ENCODE measurements at regions not wholly inside any gene's neighbourhood (a gene's known extent, or its start where the extent isn't known, plus 50 kb on each side); places are given as distances from the start of the nearest gene placed in this dataset.

DNA sequence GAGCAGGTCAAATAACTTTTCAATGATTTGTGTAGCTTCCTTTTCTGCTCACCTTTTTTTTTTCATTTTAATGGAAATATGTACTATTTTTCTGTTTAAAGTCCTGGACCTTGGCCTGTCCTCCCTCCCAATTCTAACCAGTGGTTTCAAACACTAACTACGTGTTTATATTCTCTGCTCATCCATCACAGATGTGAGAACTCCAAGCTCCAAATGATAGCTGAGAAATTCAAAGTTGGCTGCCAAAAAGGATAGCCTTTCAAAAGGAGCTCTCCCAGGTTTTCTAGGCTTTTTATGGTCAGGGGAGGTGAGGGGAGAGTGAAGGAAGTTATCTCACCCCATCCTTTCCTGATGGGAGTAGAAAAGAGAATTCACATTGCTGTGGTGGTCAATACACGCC lies 486.0 kb upstream of the TBX3 start:
- no peak for TF ChIP-seq EZH2phosphoT487 (IDR thresholded peaks at IDR 0.05; ENCODE audit: insufficient read depth, low read depth)
- no peak for TF ChIP-seq EZH2 (IDR thresholded peaks at IDR 0.05; ENCODE audit: insufficient read depth, poor library complexity, severe bottlenecking)
- DNase-seq: no peak
- peaks cover 12% of the 10 kb centered on the region; the same call in 1 of the 2 replicates for H3F3A ChIP-seq (ENCODE audit: insufficient read depth)
- H3K9ac ChIP-seq: no peak overlapping the region
- H3K4me3 ChIP-seq: no peak overlapping the region
- no peaks in the 10 kb centered on the region for H3K9me3 ChIP-seq (ENCODE audit: low read depth)
- no peaks in the 10 kb centered on the region for H3K9me2 ChIP-seq (ENCODE audit: insufficient read depth)
- H4K20me1 ChIP-seq (ENCODE audit: insufficient read depth): no peaks in the 10 kb centered on the region
- 92 to 98% methylated on average over 2 of the region's 2 CpGs for WGBS, 2 experiments (ENCODE audit: low coverage in 1 of 2, low lambda C conversion rate in 2 of 2, missing lambda C conversion rate in 2 of 2)
- no peaks in the 10 kb centered on the region for H3K36me3 ChIP-seq (ENCODE audit: low read depth)
- H3K27me3 ChIP-seq (replicated peaks; ENCODE audit: insufficient read depth): no peaks in the 10 kb centered on the region
- no peak overlapping the region for H3K27ac ChIP-seq
- H3K4me2 ChIP-seq (ENCODE audit: unreplicated experiment): no peak overlapping the region
- H2AFZ ChIP-seq: no peak overlapping the region
- in situ Hi-C loops (cut with MboI): no loop called here
- no peaks in the 10 kb centered on the region for H3K4me1 ChIP-seq (ENCODE audit: insufficient read depth)
- no peaks in the 10 kb centered on the region for H3K79me2 ChIP-seq (ENCODE audit: insufficient read depth)

DNA sequence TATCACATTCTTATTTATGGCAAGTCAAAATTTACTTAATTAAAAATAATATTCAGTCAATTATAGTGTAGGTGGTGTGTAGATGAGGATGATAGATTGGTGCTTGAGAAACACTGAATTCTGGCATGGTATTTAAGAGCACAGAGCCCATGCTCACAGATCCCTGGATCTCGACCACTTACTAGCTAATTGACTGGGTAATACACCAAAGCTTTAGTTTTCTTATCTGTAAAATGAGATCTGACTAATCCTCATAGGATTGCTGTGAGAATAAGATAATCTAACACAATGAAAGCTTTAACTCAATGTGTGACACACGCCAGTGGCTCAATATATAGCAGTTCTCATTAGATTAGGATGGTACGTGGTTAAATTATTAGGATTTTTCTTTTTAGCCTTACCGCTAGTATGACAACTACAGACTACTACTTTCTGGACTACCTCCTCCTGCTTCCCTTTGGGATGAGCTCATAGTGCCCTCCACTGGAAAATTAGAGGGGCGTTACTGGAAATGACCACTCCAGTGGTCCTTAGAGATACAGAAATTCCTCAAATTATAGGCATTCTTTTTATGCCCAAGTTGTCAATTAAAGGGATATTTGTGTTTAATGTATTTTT lies 482.8 kb upstream of the TBX3 start:
- H3K27ac ChIP-seq: no peak overlapping the region
- WGBS, 2 experiments (ENCODE audit: low coverage in 1 of 2, low lambda C conversion rate in 2 of 2, missing lambda C conversion rate in 2 of 2): 64% methylated on average over 5 of the region's 5 CpGs
- H3K4me3 ChIP-seq: no peak overlapping the region
- H3K9me2 ChIP-seq (ENCODE audit: insufficient read depth): no peaks in the 10 kb centered on the region
- H3K36me3 ChIP-seq (ENCODE audit: low read depth): no peaks in the 10 kb centered on the region
- no peak for TF ChIP-seq EZH2phosphoT487 (IDR thresholded peaks at IDR 0.05; ENCODE audit: insufficient read depth, low read depth)
- no peak for TF ChIP-seq EZH2 (IDR thresholded peaks at IDR 0.05; ENCODE audit: insufficient read depth, poor library complexity, severe bottlenecking)
- no peak overlapping the region for H2AFZ ChIP-seq
- H4K20me1 ChIP-seq (ENCODE audit: insufficient read depth): no peaks in the 10 kb centered on the region
- H3K9ac ChIP-seq: no peak overlapping the region
- H3F3A ChIP-seq (ENCODE audit: insufficient read depth): 0 out of 2 replicates have a peak, but pooled peaks cover under 1% of the 10 kb centered on the region
- no peaks in the 10 kb centered on the region for H3K9me3 ChIP-seq (ENCODE audit: low read depth)
- DNase-seq: no peak
- H3K4me2 ChIP-seq (ENCODE audit: unreplicated experiment): no peak overlapping the region
- H3K79me2 ChIP-seq (ENCODE audit: insufficient read depth): no peaks in the 10 kb centered on the region
- in situ Hi-C loops (cut with MboI): no loop called here
- no peaks in the 10 kb centered on the region for H3K4me1 ChIP-seq (ENCODE audit: insufficient read depth)
- no peaks in the 10 kb centered on the region for H3K27me3 ChIP-seq (replicated peaks; ENCODE audit: insufficient read depth)

DNA sequence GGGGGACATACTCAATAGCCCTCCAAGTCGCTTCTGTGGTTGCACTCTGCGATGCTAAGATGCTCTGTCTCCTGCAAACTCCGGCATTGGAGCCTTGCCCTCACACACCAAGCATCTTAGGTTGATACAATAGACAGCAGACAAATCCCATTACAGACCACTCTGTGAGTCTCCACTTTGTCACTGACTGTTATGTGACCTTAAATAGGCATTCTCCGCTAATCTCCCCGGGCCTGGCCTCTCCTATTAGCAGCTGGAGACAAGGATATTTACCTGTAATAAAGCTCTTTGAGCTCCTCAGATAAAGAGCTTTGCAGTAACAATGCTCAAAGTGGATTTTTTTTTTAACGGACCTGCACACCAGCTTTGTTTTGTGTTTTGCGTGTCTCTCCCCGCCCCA lies 479.7 kb upstream of the TBX3 start:
- Histone ChIP-seq H2AFZ (no peak overlapping the region), H3K4me3 (no peak overlapping the region), H3K27ac (no peak overlapping the region), H4K20me1 (ENCODE audit: insufficient read depth) (no peaks in the 10 kb centered on the region), H3K27me3 (replicated peaks; ENCODE audit: insufficient read depth) (no peaks in the 10 kb centered on the region), H3K36me3 (ENCODE audit: low read depth) (no peaks in the 10 kb centered on the region), H3K79me2 (ENCODE audit: insufficient read depth) (no peaks in the 10 kb centered on the region), H3K9ac (no peak overlapping the region), H3K4me1 (ENCODE audit: insufficient read depth) (no peaks in the 10 kb centered on the region), H3K9me2 (ENCODE audit: insufficient read depth) (no peaks in the 10 kb centered on the region), H3K4me2 (ENCODE audit: unreplicated experiment) (no peak overlapping the region), H3F3A (ENCODE audit: insufficient read depth) (no peaks in the 10 kb centered on the region), H3K9me3 (ENCODE audit: low read depth) (no peaks in the 10 kb centered on the region)
- in situ Hi-C loops (cut with MboI): no loop called here
- 85 to 91% methylated on average over 8 of the region's 8 CpGs for WGBS, 2 experiments (ENCODE audit: low coverage in 1 of 2, low lambda C conversion rate in 2 of 2, missing lambda C conversion rate in 2 of 2)
- TF ChIP-seq EZH2 (IDR thresholded peaks at IDR 0.05; ENCODE audit: insufficient read depth, poor library complexity, severe bottlenecking) (no peak), EZH2phosphoT487 (IDR thresholded peaks at IDR 0.05; ENCODE audit: insufficient read depth, low read depth) (no peak)
- DNase-seq: no peak

DNA sequence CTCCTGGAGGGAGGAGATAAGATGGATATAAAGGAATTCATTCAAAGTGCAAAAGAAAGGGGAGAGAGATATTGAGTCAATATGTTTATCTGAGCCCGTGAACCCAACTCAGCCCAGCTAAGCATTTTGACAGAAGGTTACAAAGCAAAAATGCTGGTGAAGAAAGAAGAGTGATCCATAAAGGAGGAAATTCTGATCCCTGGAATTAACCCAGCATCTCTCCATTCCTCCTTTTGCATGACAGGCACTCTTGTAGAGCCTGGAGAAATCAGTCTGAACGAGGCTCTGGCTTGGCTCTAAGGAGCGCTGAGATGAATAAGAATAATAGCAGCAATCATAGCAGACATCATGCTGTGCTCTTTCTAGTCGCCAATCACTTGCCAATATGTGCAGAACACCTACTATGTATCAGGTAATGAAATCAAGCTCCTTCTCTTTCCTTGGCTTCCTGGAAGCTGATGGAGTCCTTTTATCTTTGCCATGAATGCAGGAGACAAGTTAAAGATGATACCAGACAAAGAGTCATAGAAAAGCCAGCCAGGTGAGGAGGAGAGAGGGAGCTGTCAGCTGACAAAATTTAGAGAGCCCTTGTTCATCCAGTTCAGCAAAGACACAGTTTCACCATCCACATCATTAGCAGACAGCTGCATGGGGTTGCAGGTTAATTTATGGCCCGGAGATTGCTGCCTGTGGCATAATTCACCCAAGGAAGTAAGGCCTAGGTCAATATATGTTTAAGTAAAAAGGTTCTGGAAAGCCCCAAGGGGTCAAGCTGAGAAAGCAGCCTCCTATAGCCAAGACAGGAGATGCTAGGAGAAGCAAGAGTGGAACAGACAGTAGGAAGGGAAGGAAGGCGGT lies 476.5 kb upstream of the TBX3 start:
- Histone ChIP-seq H3F3A (ENCODE audit: insufficient read depth) (peaks cover 8% of the 10 kb centered on the region), H2AFZ (no peak overlapping the region), H3K4me1 (ENCODE audit: insufficient read depth) (peaks cover 8% of the 10 kb centered on the region), H3K4me3 (no peak overlapping the region), H3K4me2 (ENCODE audit: unreplicated experiment) (no peak overlapping the region), H3K36me3 (ENCODE audit: low read depth) (no peaks in the 10 kb centered on the region), H3K9ac (no peak overlapping the region), H3K27me3 (replicated peaks; ENCODE audit: insufficient read depth) (no peaks in the 10 kb centered on the region), H3K9me2 (ENCODE audit: insufficient read depth) (no peaks in the 10 kb centered on the region), H3K27ac (no peak overlapping the region), H4K20me1 (ENCODE audit: insufficient read depth) (no peaks in the 10 kb centered on the region), H3K9me3 (ENCODE audit: low read depth) (no peaks in the 10 kb centered on the region), H3K79me2 (ENCODE audit: insufficient read depth) (no peaks in the 10 kb centered on the region)
- TF ChIP-seq EZH2phosphoT487 (IDR thresholded peaks at IDR 0.05; ENCODE audit: insufficient read depth, low read depth) (no peak), EZH2 (IDR thresholded peaks at IDR 0.05; ENCODE audit: insufficient read depth, poor library complexity, severe bottlenecking) (no peak)
- in situ Hi-C loops (cut with MboI): no loop called here
- WGBS, 2 experiments (ENCODE audit: low coverage in 1 of 2, low lambda C conversion rate in 2 of 2, missing lambda C conversion rate in 2 of 2): 91 to 92% methylated on average over 6 of the region's 6 CpGs
- no peak for DNase-seq

Measured in GM23248 (cell line).